Heart left ventricle (tissue), 16 donors: ENCODE measurements at regions not wholly inside any gene's neighbourhood (a gene's known extent, or its start where the extent isn't known, plus 50 kb on each side); places are given as distances from the start of the nearest gene placed in this dataset.
"Not testable (repeated sequence)": the region's sequence is repeated elsewhere in the genome, so short reads cannot be mapped to it uniquely, and the experiment has no call there.

Experiments
- ATAC-seq, 4 donors: fragments of 200-7000 bp; cut with Tn5 transposase; one replicate each; pipeline ENCODE4 v1.9.1; 2020 to 2022; ENCODE audit warnings: moderate library complexity in 4 of 4, mild to moderate bottlenecking in 3 of 4, moderate number of reproducible peaks in 1 of 4
- DNase-seq, 5 donors: peaks; one replicate each; pipeline ENCODE4 v3.0.0-alpha.2; 2020
- H3K27ac ChIP-seq, 12 donors: fragments of 200-600 bp; sonication (generic) in 4 of 12; one replicate each; pipeline versions ENCODE4 v1.5.0 to v1.8.0; 2016 to 2022; ENCODE audit warnings: mild to moderate bottlenecking in 2 of 12
- H3K27me3 ChIP-seq, 9 donors: fragments of 200-600 bp; sonication (generic) in 2 of 9; one replicate each; pipeline versions ENCODE4 v1.5.1 to v1.8.0; 2016 to 2022; ENCODE audit warnings: mild to moderate bottlenecking in 3 of 9
- H3K36me3 ChIP-seq, 9 donors: fragments of 200-600 bp; sonication (generic) in 2 of 9; one replicate each; pipeline versions ENCODE4 v1.5.0 to v1.8.0; 2018 to 2022; ENCODE audit warnings: mild to moderate bottlenecking in 2 of 9
- H3K4me1 ChIP-seq, 12 donors: fragments of 200-600 bp; sonication (generic) in 4 of 12; one replicate each; pipeline versions ENCODE4 v1.5.0 to v1.8.0; 2016 to 2022; ENCODE audit warnings: mild to moderate bottlenecking in 3 of 12
- H3K4me3 ChIP-seq, 12 donors: fragments of 200-600 bp; sonication (generic) in 4 of 12; one replicate each; pipeline versions ENCODE4 v1.5.0 to v1.8.0; 2017 to 2022; ENCODE audit warnings: mild to moderate bottlenecking in 9 of 12, moderate library complexity in 4 of 12
- H3K9me3 ChIP-seq, 12 donors: fragments of 200-600 bp; sonication (generic) in 4 of 12; one replicate each; pipeline versions ENCODE4 v1.5.0 to v1.8.0; 2016 to 2022; ENCODE audit warnings: mild to moderate bottlenecking in 1 of 12
- POLR2A ChIP-seq, 2 donors: fragments of 450-650 bp; IDR thresholded peaks; one replicate each; pipeline ENCODE4 v1.6.1; 2017; ENCODE audit warnings: antibody characterized with exemption in 2 of 2, mild to moderate bottlenecking in 2 of 2, moderate library complexity in 2 of 2
- WGBS, 4 donors: extraction: QIAGEN DNeasy Blood & Tissue Kit in 2 of 4; methylation state at CpG; one replicate each; pipeline versions ENCODE4 v1.1.5 to v1.1.7; 2013 to 2018; 5-methylcytosine and 5-hydroxymethylcytosine counted together
- intact Hi-C, 10 donors: fragments of 100-400 bp; cut with DNase I; formaldehyde crosslinking; loops; one replicate each; pipeline versions ENCODE4 v1.11.1 to v1.14.2; 2022
- TF ChIP-seq, protein P1 (sequence below), 12 donors: fragments of 200-600 bp; sonication (generic) in 4 of 12; IDR thresholded peaks; one replicate each; pipeline versions ENCODE4 v1.5.0 to v1.8.0; 2018 to 2022; ENCODE audit warnings: antibody characterized with exemption in 12 of 12, mild to moderate bottlenecking in 5 of 12
- donor health status: ischemic (EF 13 %, LVEDD 7.1; RV severe dilation, severe dysfunction).
- donor health status: healthy with polysubstance abuse.
- donor health status: DM: no; HTN: yes; CAD: no.
- donor health status: DM: no; HTN: no; CAD: no.
- donor health status: ischemic (EF 25% LVEDD 6.9; RV normal size, moderate dysfunction).
- donor health status: ischemic (EF 25% LVEDD 5.7; RV mildly dilated, moderate dysfunction).
- donor health status: healthy.
- donor health status: DM: yes; HTN: yes; CAD: no.
- donor health status: ischemic (EF 35%, LVEDD 5.7; RV mildly dilated, moderate dysfunction).
- donor health status: nonischemic (EF 11% LVEDD 7.7; RV severe dilation, severe dysfunction).
- donor health status: DM: yes; HTN: yes; CAD: no.
- donor health status: PGD.
- donor health status: ischemic (EF 29% LVEDD 5.4; RV normal size, mild dysfunction).
- donor health status: nonischemic (EF 23%, LVEDD 6.1; RV moderate dilation, normal function).

DNA sequence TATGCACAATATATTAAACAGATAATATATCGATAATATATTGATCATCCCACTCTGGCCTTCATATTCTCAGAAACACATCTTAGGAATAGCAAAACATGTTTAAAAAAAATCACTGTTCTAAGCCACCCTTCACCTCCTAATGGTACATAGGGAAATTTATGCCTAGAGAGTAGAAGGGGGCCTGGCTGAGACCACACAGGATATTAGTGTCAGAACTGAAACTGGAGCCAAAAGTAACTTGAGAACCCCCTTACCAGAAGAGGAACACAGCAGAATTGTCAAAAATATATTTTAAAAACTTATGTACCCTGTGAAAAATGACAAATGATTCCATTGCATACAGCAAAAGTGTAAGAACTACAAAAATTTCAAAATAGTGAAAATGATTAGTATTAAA is 173.1 kb downstream of the VSIG4 start:
- no peaks in the 10 kb centered on the region for H3K4me1 ChIP-seq
- 60 to 94% (median 83%) methylated on average over 1 of the region's 1 CpG for WGBS, 4 donors
- H3K27me3 ChIP-seq: peaks cover 0 to 10% (median 0%) of the 10 kb centered on the region in 9 donors
- TF ChIP-seq, protein P1, sequence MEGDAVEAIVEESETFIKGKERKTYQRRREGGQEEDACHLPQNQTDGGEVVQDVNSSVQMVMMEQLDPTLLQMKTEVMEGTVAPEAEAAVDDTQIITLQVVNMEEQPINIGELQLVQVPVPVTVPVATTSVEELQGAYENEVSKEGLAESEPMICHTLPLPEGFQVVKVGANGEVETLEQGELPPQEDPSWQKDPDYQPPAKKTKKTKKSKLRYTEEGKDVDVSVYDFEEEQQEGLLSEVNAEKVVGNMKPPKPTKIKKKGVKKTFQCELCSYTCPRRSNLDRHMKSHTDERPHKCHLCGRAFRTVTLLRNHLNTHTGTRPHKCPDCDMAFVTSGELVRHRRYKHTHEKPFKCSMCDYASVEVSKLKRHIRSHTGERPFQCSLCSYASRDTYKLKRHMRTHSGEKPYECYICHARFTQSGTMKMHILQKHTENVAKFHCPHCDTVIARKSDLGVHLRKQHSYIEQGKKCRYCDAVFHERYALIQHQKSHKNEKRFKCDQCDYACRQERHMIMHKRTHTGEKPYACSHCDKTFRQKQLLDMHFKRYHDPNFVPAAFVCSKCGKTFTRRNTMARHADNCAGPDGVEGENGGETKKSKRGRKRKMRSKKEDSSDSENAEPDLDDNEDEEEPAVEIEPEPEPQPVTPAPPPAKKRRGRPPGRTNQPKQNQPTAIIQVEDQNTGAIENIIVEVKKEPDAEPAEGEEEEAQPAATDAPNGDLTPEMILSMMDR (IDR thresholded peaks at IDR 0.05): no peak
- no peak for TF ChIP-seq POLR2A (IDR thresholded peaks at IDR 0.05)
- intact Hi-C loops: loop anchor here in 1 of 10 donors (10.0 kb wide), 1 partner anchor 272 kb away; no protein-coding TSS in a partner anchor
- no peak overlapping the region for H3K27ac ChIP-seq
- H3K36me3 ChIP-seq: no peaks in the 10 kb centered on the region
- no peak overlapping the region for H3K4me3 ChIP-seq
- ATAC-seq (no peak), DNase-seq (no peak)
- peaks cover 0 to 4% (median 0%) of the 10 kb centered on the region in 12 donors for H3K9me3 ChIP-seq

DNA sequence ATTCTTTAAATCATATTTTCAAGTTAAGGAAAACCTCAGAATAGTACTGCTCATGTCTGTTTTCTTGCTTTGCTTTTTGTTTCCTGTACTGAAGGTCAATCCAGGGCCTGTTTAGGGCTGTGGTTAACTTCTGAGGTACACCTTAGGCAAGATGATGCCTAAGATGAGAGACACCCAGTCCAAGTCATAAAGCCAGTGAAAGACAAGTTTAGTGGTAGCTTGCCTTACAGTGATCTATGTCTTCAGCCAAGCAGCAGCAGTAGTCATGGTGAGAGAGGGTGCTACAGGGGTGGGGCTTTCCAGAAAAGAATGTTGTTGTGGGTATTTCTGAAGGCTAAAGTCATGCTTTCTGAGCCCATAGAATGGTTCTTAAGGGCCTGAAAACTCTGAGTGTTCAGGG is 173.7 kb downstream of the VSIG4 start:
- Histone ChIP-seq H3K27ac (no peak overlapping the region), H3K4me3 (no peak overlapping the region), H3K36me3 (no peaks in the 10 kb centered on the region), H3K9me3 (peaks cover 0 to 4% (median 0%) of the 10 kb centered on the region in 12 donors), H3K27me3 (peaks cover 0 to 13% (median 0%) of the 10 kb centered on the region in 9 donors), H3K4me1 (no peaks in the 10 kb centered on the region)
- intact Hi-C loops: loop anchor here in 1 of 10 donors (10.0 kb wide), 1 partner anchor 271 kb away; no protein-coding TSS in a partner anchor
- no peak for TF ChIP-seq POLR2A (IDR thresholded peaks at IDR 0.05)
- TF ChIP-seq, protein P1 (IDR thresholded peaks at IDR 0.05): no peak
- DNase-seq: no peak
- no peak for ATAC-seq

DNA sequence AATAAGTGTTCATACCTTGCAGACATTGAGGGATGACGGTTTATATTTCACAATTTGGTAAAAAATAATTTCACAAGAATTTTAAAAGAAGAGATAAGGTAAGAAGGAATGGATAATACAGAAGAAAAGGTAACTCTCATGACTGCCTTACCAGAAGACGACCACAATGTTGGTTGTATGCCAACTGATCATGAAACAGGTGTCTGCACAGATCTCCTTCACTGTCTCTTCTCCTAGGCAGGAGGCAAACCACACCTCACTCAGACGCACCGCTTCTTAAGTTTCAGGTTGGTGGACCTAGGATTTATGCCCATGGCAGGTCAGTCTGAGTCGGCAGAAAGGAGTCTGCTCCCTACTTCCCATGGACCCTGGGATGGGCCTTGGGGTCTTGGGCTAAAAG is 177.2 kb downstream of the VSIG4 start:
- intact Hi-C loops: loop anchor here in 1 of 10 donors (10.0 kb wide), 1 partner anchor 268 kb away; no protein-coding TSS in a partner anchor
- peaks cover 0 to 31% (median 0%) of the 10 kb centered on the region in 9 donors for H3K27me3 ChIP-seq
- no peak overlapping the region for H3K4me3 ChIP-seq
- DNase-seq: no peak
- peaks cover 0 to 4% (median 0%) of the 10 kb centered on the region in 12 donors for H3K9me3 ChIP-seq
- H3K4me1 ChIP-seq: no peaks in the 10 kb centered on the region
- no peak overlapping the region for H3K27ac ChIP-seq
- no peak for TF ChIP-seq POLR2A (IDR thresholded peaks at IDR 0.05)
- TF ChIP-seq, protein P1 (IDR thresholded peaks at IDR 0.05): no peak
- 73 to 91% (median 75%) methylated on average over 5 of the region's 5 CpGs for WGBS, 4 donors
- ATAC-seq: no peak
- no peaks in the 10 kb centered on the region for H3K36me3 ChIP-seq

DNA sequence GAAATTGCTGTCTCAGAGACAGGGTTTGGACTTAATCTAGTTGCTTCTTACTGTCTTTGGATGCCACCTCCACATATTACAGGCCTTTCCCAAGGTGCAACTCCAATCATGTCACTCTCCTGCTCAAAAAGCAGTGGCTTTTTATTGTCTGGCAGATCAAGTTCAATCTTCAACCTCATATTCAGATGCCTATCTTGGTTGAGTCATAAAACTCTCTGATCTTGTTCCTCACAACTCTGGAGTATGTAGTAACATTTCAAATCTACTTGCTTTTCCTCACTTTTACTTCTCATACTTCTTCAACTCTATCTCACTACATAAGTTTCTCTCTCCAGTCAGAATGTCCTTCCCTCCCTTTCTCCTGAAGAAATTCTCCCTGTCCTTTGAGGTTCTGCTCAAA is 180.6 kb downstream of the VSIG4 start:
- Histone ChIP-seq H3K27me3 (peaks cover 0 to 27% (median 0%) of the 10 kb centered on the region in 9 donors), H3K27ac (no peak overlapping the region), H3K9me3 (peaks cover 0 to 22% (median 0%) of the 10 kb centered on the region in 12 donors), H3K36me3 (no peaks in the 10 kb centered on the region), H3K4me3 (no peak overlapping the region), H3K4me1 (no peaks in the 10 kb centered on the region)
- intact Hi-C loops: no loop called here
- DNase-seq (no peak), ATAC-seq (no peak)
- TF ChIP-seq, protein P1 (IDR thresholded peaks at IDR 0.05): no peak
- TF ChIP-seq POLR2A (IDR thresholded peaks at IDR 0.05): no peak

DNA sequence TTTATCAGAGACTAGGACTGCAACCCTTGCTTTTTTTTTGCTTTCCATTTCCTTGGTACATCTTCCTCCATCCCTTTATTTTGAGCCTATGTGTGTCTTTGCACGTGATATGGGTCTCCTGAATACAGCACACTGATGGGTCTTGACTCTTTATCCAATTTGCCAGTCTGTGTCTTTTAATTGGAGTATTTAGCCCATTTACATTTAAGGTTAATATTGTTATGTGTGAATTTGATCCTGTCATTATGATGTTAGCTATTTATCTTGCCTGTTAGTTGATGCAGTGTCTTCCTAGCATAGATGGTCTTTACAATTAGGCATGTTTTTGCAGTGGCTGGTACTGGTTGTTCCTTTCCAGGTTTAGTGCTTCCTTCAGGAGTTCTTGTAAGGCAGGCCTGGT is 185.4 kb downstream of the VSIG4 start:
- WGBS, 4 donors: 52 to 75% (median 63%) methylated on average over 1 of the region's 1 CpG
- H3K4me1 ChIP-seq, H3K36me3 ChIP-seq, DNase-seq, intact Hi-C loops, H3K27ac ChIP-seq, H3K4me3 ChIP-seq, ATAC-seq: not testable (repeated sequence)
- Histone ChIP-seq H3K27me3 (peaks cover 0 to 13% (median 0%) of the 10 kb centered on the region in 9 donors), H3K9me3 (peaks cover 0 to 23% (median 0%) of the 10 kb centered on the region in 12 donors)

DNA sequence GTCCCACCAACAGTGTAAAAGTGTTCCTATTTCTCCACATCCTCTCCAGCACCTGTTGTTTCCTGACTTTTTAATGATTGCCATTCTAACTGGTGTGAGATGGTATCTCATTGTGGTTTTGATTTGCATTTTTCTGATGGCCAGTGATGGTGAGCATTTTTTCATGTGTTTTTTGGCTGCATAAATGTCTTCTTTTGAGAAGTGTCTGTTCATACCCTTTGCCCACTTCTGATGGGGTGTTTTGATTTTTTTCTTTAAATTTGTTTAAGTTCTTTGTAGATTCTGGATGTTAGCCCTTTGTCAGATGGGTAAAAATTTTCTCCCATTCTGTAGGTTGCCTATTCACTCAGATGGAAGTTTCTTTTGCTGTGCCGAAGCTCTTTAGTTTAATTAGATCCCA is 183.9 kb downstream of the MSN start:
- DNase-seq, H3K27me3 ChIP-seq, ATAC-seq, intact Hi-C loops, H3K4me3 ChIP-seq, H3K36me3 ChIP-seq, H3K4me1 ChIP-seq, H3K27ac ChIP-seq: not testable (repeated sequence)
- H3K9me3 ChIP-seq: peaks cover 0 to 21% (median 0%) of the 10 kb centered on the region in 12 donors
- WGBS, 4 donors: 78 to 84% (median 81%) methylated on average over 1 of the region's 1 CpG

DNA sequence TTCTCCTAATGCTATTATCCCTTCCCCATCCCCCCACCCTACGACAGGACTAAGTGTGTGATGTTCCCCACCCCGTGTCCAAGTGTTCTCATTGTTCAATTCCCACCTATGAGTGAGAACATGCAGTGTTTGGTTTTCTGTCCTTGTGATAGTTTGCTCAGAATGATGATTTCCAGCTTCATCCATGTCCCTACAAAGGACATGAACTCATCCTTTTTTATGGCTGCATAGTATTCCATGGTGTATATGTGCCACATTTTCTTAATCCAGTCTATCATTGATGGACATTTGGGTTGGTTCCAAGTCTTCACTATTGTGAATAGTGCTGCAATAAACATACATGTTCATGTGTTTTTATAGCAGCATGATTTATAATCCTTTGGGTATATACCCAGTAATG is 183.4 kb downstream of the MSN start:
- H3K9me3 ChIP-seq: peaks cover 0 to 16% (median 0%) of the 10 kb centered on the region in 12 donors
- intact Hi-C loops, H3K4me1 ChIP-seq, DNase-seq, H3K36me3 ChIP-seq, H3K27me3 ChIP-seq, H3K4me3 ChIP-seq, H3K27ac ChIP-seq, ATAC-seq: not testable (repeated sequence)
- 44 to 79% (median 66%) methylated on average over 2 of the region's 2 CpGs for WGBS, 4 donors
